ENCODE measurements at regions not wholly inside any gene's neighbourhood (a gene's known extent, or its start where the extent isn't known, plus 50 kb on each side); places are given as distances from the start of the nearest gene placed in this dataset.

- H3K4me3 ChIP-seq (ENCODE audit: low read length) = peak overlapping the region; percentile 13
- ChIA-PET CTCF (interaction anchor here (0.5 to 1.5 kb wide), 5 partner anchors 10 to 319 kb away, joined by 3 to 4 read pairs (median 4); no protein-coding TSS in a partner anchor), POLR2A (ENCODE audit: unreplicated experiment) (interaction anchor here (0.7 kb wide), 1 partner anchor 20 kb away, joined by 3 read pairs; no protein-coding TSS in a partner anchor)
- BruUV-seq (replicated peaks) = no TSS peak
- no peaks in the 10 kb centered on the region for H3F3A ChIP-seq (ENCODE audit: low read length, unreplicated experiment)
- no peaks in the 10 kb centered on the region for H3K36me3 ChIP-seq (ENCODE audit: low read depth, low read length)
- no peaks in the 10 kb centered on the region for H3K9me3 ChIP-seq (ENCODE audit: low read length)
- TF ChIP-seq EZH2 (IDR thresholded peaks at IDR 0.05; ENCODE audit: low read length, unreplicated experiment) = no peak
- TF ChIP-seq CTCF (conservative IDR thresholded peaks at IDR 0.05; ENCODE audit: low read depth, low read length) = no peak
- no peak for TF ChIP-seq EZH2phosphoT487 (IDR thresholded peaks at IDR 0.05; ENCODE audit: borderline replicate concordance, low read length)
- ATAC-seq = peak; percentile 15
- peaks cover 13% of the 10 kb centered on the region for H3K4me1 ChIP-seq (ENCODE audit: insufficient read depth, low read length)
- DNase-seq = no peak
- no peaks in the 10 kb centered on the region for H3K79me2 ChIP-seq (ENCODE audit: low read length)
- intact Hi-C loops (cut with micrococcal nuclease) = loop anchor here (1.0 to 5.0 kb wide), 7 partner anchors 12 to 467 kb away; no protein-coding TSS in a partner anchor
- no peaks in the 10 kb centered on the region for H3K27me3 ChIP-seq (ENCODE audit: low read length)
- no peaks in the 10 kb centered on the region for H4K20me1 ChIP-seq (ENCODE audit: low read length)
- H2AFZ ChIP-seq (ENCODE audit: low read length) = 0 out of 2 replicates have a peak overlapping the region, but pooled peaks have one; percentile 1
- peak overlapping the region; percentile 52 for H3K4me2 ChIP-seq (ENCODE audit: low read length)
- H3K27ac ChIP-seq (ENCODE audit: low read length) = no peak overlapping the region
- no peaks in the 10 kb centered on the region for H3K9me2 ChIP-seq (replicated peaks; ENCODE audit: low read length)
- no peak overlapping the region for H3K9ac ChIP-seq (ENCODE audit: low read length)
Observed at GRCh38 chr10:61283481-61284221, 169.5 kb downstream of the TMEM26 start.

- Histone ChIP-seq H3K4me3 (ENCODE audit: low read length) (no peak overlapping the region), H3K4me2 (ENCODE audit: low read length) (no peak overlapping the region), H3K27me3 (ENCODE audit: low read length) (no peaks in the 10 kb centered on the region), H3K9me3 (ENCODE audit: low read length) (no peaks in the 10 kb centered on the region), H3K9ac (ENCODE audit: low read length) (no peak overlapping the region), H2AFZ (ENCODE audit: low read length) (no peak overlapping the region), H3F3A (ENCODE audit: low read length, unreplicated experiment) (no peaks in the 10 kb centered on the region), H3K27ac (ENCODE audit: low read length) (no peak overlapping the region), H3K79me2 (ENCODE audit: low read length) (no peaks in the 10 kb centered on the region), H4K20me1 (ENCODE audit: low read length) (no peaks in the 10 kb centered on the region), H3K36me3 (ENCODE audit: low read depth, low read length) (no peaks in the 10 kb centered on the region), H3K4me1 (ENCODE audit: insufficient read depth, low read length) (peaks cover 13% of the 10 kb centered on the region), H3K9me2 (replicated peaks; ENCODE audit: low read length) (no peaks in the 10 kb centered on the region)
- DNase-seq = no peak
- CTCF ChIA-PET = interaction anchor here (1.5 kb wide), 1 partner anchor 319 kb away, joined by 4 read pairs; no protein-coding TSS in a partner anchor
- POLR2A ChIA-PET (ENCODE audit: unreplicated experiment) = no interaction called here
- no TSS peak for BruUV-seq (replicated peaks)
- intact Hi-C loops (cut with micrococcal nuclease) = loop anchor here (5.0 kb wide), 1 partner anchor 399 kb away; no protein-coding TSS in a partner anchor
- no peak for ATAC-seq
- TF ChIP-seq EZH2 (IDR thresholded peaks at IDR 0.05; ENCODE audit: low read length, unreplicated experiment) = no peak
- TF ChIP-seq EZH2phosphoT487 (IDR thresholded peaks at IDR 0.05; ENCODE audit: borderline replicate concordance, low read length) = no peak
- TF ChIP-seq CTCF (conservative IDR thresholded peaks at IDR 0.05; ENCODE audit: low read depth, low read length) = no peak
Observed at GRCh38 chr10:61283066-61283465, 170.1 kb downstream of the TMEM26 start.

- Histone ChIP-seq H3K27me3 (ENCODE audit: low read length) (no peaks in the 10 kb centered on the region), H3K4me3 (ENCODE audit: low read length) (no peak overlapping the region), H3F3A (ENCODE audit: low read length, unreplicated experiment) (no peaks in the 10 kb centered on the region), H3K9me3 (ENCODE audit: low read length) (no peaks in the 10 kb centered on the region), H2AFZ (ENCODE audit: low read length) (no peak overlapping the region), H4K20me1 (ENCODE audit: low read length) (no peaks in the 10 kb centered on the region), H3K79me2 (ENCODE audit: low read length) (no peaks in the 10 kb centered on the region), H3K36me3 (ENCODE audit: low read depth, low read length) (no peaks in the 10 kb centered on the region), H3K4me2 (ENCODE audit: low read length) (no peak overlapping the region), H3K27ac (ENCODE audit: low read length) (no peak overlapping the region), H3K9me2 (replicated peaks; ENCODE audit: low read length) (no peaks in the 10 kb centered on the region), H3K9ac (ENCODE audit: low read length) (no peak overlapping the region), H3K4me1 (ENCODE audit: insufficient read depth, low read length) (peaks cover 13% of the 10 kb centered on the region)
- peak; percentile 89 for ATAC-seq
- TF ChIP-seq CTCF (conservative IDR thresholded peaks at IDR 0.05; ENCODE audit: low read depth, low read length) = no peak
- no peak for TF ChIP-seq EZH2phosphoT487 (IDR thresholded peaks at IDR 0.05; ENCODE audit: borderline replicate concordance, low read length)
- no peak for TF ChIP-seq EZH2 (IDR thresholded peaks at IDR 0.05; ENCODE audit: low read length, unreplicated experiment)
- intact Hi-C loops (cut with micrococcal nuclease) = loop anchor here (5.0 kb wide), 1 partner anchor 402 kb away; no protein-coding TSS in a partner anchor
- CTCF ChIA-PET = interaction anchor here (2.2 kb wide), 1 partner anchor 9 kb away, joined by 7 read pairs; no protein-coding TSS in a partner anchor
- POLR2A ChIA-PET (ENCODE audit: unreplicated experiment) = no interaction called here
- peak; percentile 94 for DNase-seq
- BruUV-seq (replicated peaks) = no TSS peak
Observed at GRCh38 chr10:61280303-61280702, 172.9 kb downstream of the TMEM26 start.
